ENCODE measurements at regions not wholly inside any gene's neighbourhood (a gene's known extent, or its start where the extent isn't known, plus 50 kb on each side); places are given as distances from the start of the nearest gene placed in this dataset.

GRCh38 chr2:20108655-20109396, 57.4 kb upstream of the LAPTM4A start:
- TF ChIP-seq CTCF (IDR thresholded peaks at IDR 0.05; ENCODE audit: insufficient read depth, low read length, poor library complexity, severe bottlenecking), result no peak
- TF ChIP-seq EZH2phosphoT487 (conservative IDR thresholded peaks at IDR 0.05; ENCODE audit: low read length), result no peak

Data from SU-DHL-6 (cell line).